Osteoblast (primary cell): ENCODE measurements at regions not wholly inside any gene's neighbourhood (a gene's known extent, or its start where the extent isn't known, plus 50 kb on each side); places are given as distances from the start of the nearest gene placed in this dataset.
A peak's percentile ranks its signal among the peaks of the same experiment; 100 is the strongest.

ENCODE experiments used
- DNase-seq: peaks from one replicate; pipeline ENCODE4 v3.0.0; 2011; ENCODE audit warnings: low spot score, mixed read lengths; ENCODE audit not compliant: insufficient read length; ENCODE audit errors: missing footprints
- H2AFZ ChIP-seq: 2 replicates; pipeline ENCODE4 v1.6.0; 2011; ENCODE audit warnings: mild to moderate bottlenecking, low read length
- H3K27ac ChIP-seq: 2 replicates; pipeline ENCODE4 v1.5.1; 2011; ENCODE audit warnings: mild to moderate bottlenecking, low read depth, low read length, moderate library complexity
- H3K27me3 ChIP-seq: 2 replicates; pipeline ENCODE4 v1.6.0; 2012; ENCODE audit warnings: mild to moderate bottlenecking, control low read depth, inconsistent platforms, low read length, moderate library complexity; ENCODE audit not compliant: insufficient read depth
- H3K36me3 ChIP-seq: 2 replicates; pipeline ENCODE4 v1.5.1; 2011; ENCODE audit warnings: mild to moderate bottlenecking, low read length, control low read depth, moderate library complexity; ENCODE audit not compliant: insufficient read depth
- H3K4me1 ChIP-seq: 2 replicates; pipeline ENCODE4 v1.5.1; 2011; ENCODE audit warnings: mild to moderate bottlenecking, low read length, control low read depth, moderate library complexity; ENCODE audit not compliant: insufficient read depth
- H3K4me2 ChIP-seq: 2 replicates; pipeline ENCODE4 v1.6.0; 2011; ENCODE audit warnings: mild to moderate bottlenecking, low read length; ENCODE audit not compliant: insufficient read depth
- H3K4me3 ChIP-seq: fragments of 200-600 bp; sonication (generic); 3 replicates; pipeline ENCODE4 v1.5.1; 2012; ENCODE audit warnings: mild to moderate bottlenecking, low read length, inconsistent platforms; ENCODE audit not compliant: insufficient read depth
- H3K79me2 ChIP-seq: 2 replicates; pipeline ENCODE4 v1.6.0; 2012; ENCODE audit warnings: mild to moderate bottlenecking, low read length, control low read depth, inconsistent platforms; ENCODE audit not compliant: insufficient read depth
- H3K9me3 ChIP-seq: 2 replicates; pipeline ENCODE4 v1.5.1; 2011; ENCODE audit warnings: low read depth, low read length, control low read depth
- H4K20me1 ChIP-seq: 2 replicates; pipeline ENCODE4 v1.6.0; 2012; ENCODE audit warnings: mild to moderate bottlenecking, low read length, control low read depth; ENCODE audit not compliant: insufficient read depth
- CTCF ChIP-seq: IDR thresholded peaks from 2 replicates; pipeline ENCODE4 v1.5.1; 2011; ENCODE audit warnings: mild to moderate bottlenecking, low read depth, low read length, moderate library complexity; ENCODE audit errors: extremely low read depth

GRCh38 chr5:17114715-17115599 lies 102.5 kb upstream of the BASP1 start:
- Histone ChIP-seq H4K20me1 (no peaks in the 10 kb centered on the region), H3K4me2 (peak overlapping the region; percentile 76), H3K27me3 (no peaks in the 10 kb centered on the region), H3K4me3 (no peak overlapping the region), H3K9me3 (no peaks in the 10 kb centered on the region), H2AFZ (no peak overlapping the region), H3K36me3 (no peaks in the 10 kb centered on the region), H3K4me1 (peaks cover 32% of the 10 kb centered on the region), H3K27ac (peak overlapping the region; percentile 63), H3K79me2 (no peaks in the 10 kb centered on the region)
- no peak for TF ChIP-seq CTCF
- DNase-seq: no peak

GRCh38 chr5:17115855-17116254 lies 101.6 kb upstream of the BASP1 start:
- Histone ChIP-seq H3K4me2 (no peak overlapping the region), H3K79me2 (no peaks in the 10 kb centered on the region), H3K4me1 (peaks cover 32% of the 10 kb centered on the region), H4K20me1 (no peaks in the 10 kb centered on the region), H3K4me3 (no peak overlapping the region), H2AFZ (peak overlapping the region; percentile 50), H3K27ac (no peak overlapping the region), H3K27me3 (no peaks in the 10 kb centered on the region), H3K9me3 (no peaks in the 10 kb centered on the region), H3K36me3 (no peaks in the 10 kb centered on the region)
- DNase-seq: no peak
- no peak for TF ChIP-seq CTCF

- TF ChIP-seq CTCF: no peak
- no peaks in the 10 kb centered on the region for H3K36me3 ChIP-seq
- no peaks in the 10 kb centered on the region for H3K27me3 ChIP-seq
- H3K4me2 ChIP-seq: peak overlapping the region; percentile 50
- H3K79me2 ChIP-seq: no peaks in the 10 kb centered on the region
- peak overlapping the region; percentile 76 for H2AFZ ChIP-seq
- DNase-seq: peak; percentile 92
- H3K9me3 ChIP-seq: no peaks in the 10 kb centered on the region
- H4K20me1 ChIP-seq: no peaks in the 10 kb centered on the region
- peaks cover 23% of the 10 kb centered on the region for H3K4me1 ChIP-seq
- peak overlapping the region; percentile 91 for H3K27ac ChIP-seq
- no peak overlapping the region for H3K4me3 ChIP-seq
These were observed 98.8 kb upstream of the BASP1 start for GRCh38 chr5:17118631-17119030.

DNA sequence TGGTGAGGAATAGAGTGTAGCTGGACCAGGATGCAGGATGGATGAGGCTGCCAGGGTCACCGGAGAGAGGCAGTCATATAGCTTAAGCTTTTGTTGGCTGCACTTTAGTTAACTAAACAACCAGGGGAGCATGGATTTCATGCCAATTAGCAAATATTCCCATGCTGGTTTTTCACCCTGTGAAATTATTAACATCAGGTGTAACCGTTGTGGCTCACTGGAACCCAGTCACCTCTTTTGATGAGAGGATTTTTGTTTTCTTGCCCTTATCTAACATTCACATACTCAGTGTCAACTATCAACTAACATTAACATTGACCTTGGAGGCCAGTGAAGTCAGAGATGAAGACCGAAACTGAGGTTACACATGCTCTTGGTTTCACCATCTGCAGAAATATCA lies 97.2 kb upstream of the BASP1 start:
- Histone ChIP-seq H3K4me1 (peaks cover 19% of the 10 kb centered on the region), H3K4me2 (no peak overlapping the region), H3K4me3 (no peak overlapping the region), H3K27me3 (no peaks in the 10 kb centered on the region), H3K79me2 (no peaks in the 10 kb centered on the region), H3K36me3 (no peaks in the 10 kb centered on the region), H4K20me1 (no peaks in the 10 kb centered on the region), H2AFZ (no peak overlapping the region), H3K27ac (no peak overlapping the region), H3K9me3 (no peaks in the 10 kb centered on the region)
- no peak for TF ChIP-seq CTCF
- DNase-seq: no peak
